ENCODE measurements at regions not wholly inside any gene's neighbourhood (a gene's known extent, or its start where the extent isn't known, plus 50 kb on each side); places are given as distances from the start of the nearest gene placed in this dataset.

- Histone ChIP-seq H3K27ac (no peak overlapping the region), H3K27me3 (ENCODE audit: insufficient read depth, low read depth, severe bottlenecking) (no peaks in the 10 kb centered on the region), H3K9me3 (ENCODE audit: severe bottlenecking) (no peaks in the 10 kb centered on the region), H3K4me3 (ENCODE audit: low read depth, low read length) (no peak overlapping the region), H3K36me3 (no peaks in the 10 kb centered on the region)
- no peak for TF ChIP-seq CTCF (IDR thresholded peaks at IDR 0.05; ENCODE audit: low read depth, low read length)
- DNase-seq, result no peak
Observed at GRCh38 chr10:53570221-53570620, 797.6 kb upstream of the MBL2 start.

GRCh38 chr10:53569455-53569854 lies 796.9 kb upstream of the MBL2 start:
- Histone ChIP-seq H3K36me3 (no peaks in the 10 kb centered on the region), H3K27ac (no peak overlapping the region), H3K4me3 (ENCODE audit: low read depth, low read length) (no peak overlapping the region), H3K9me3 (ENCODE audit: severe bottlenecking) (no peaks in the 10 kb centered on the region), H3K27me3 (ENCODE audit: insufficient read depth, low read depth, severe bottlenecking) (no peaks in the 10 kb centered on the region)
- DNase-seq, result no peak
- no peak for TF ChIP-seq CTCF (IDR thresholded peaks at IDR 0.05; ENCODE audit: low read depth, low read length)

GRCh38 chr10:53548664-53549063 lies 776.1 kb upstream of the MBL2 start:
- H3K9me3 ChIP-seq (ENCODE audit: severe bottlenecking), result no peaks in the 10 kb centered on the region
- no peaks in the 10 kb centered on the region for H3K36me3 ChIP-seq
- DNase-seq, result no peak
- H3K27ac ChIP-seq, result no peak overlapping the region
- H3K27me3 ChIP-seq (ENCODE audit: insufficient read depth, low read depth, severe bottlenecking), result no peaks in the 10 kb centered on the region
- H3K4me3 ChIP-seq (ENCODE audit: low read depth, low read length), result no peak overlapping the region
- TF ChIP-seq CTCF (IDR thresholded peaks at IDR 0.05; ENCODE audit: low read depth, low read length), result no peak

GRCh38 chr10:53547364-53547763 lies 774.8 kb upstream of the MBL2 start:
- Histone ChIP-seq H3K36me3 (no peaks in the 10 kb centered on the region), H3K27me3 (ENCODE audit: insufficient read depth, low read depth, severe bottlenecking) (no peaks in the 10 kb centered on the region), H3K9me3 (ENCODE audit: severe bottlenecking) (no peaks in the 10 kb centered on the region), H3K4me3 (ENCODE audit: low read depth, low read length) (no peak overlapping the region), H3K27ac (no peak overlapping the region)
- no peak for TF ChIP-seq CTCF (IDR thresholded peaks at IDR 0.05; ENCODE audit: low read depth, low read length)
- no peak for DNase-seq

GRCh38 chr10:53543410-53543809 lies 770.8 kb upstream of the MBL2 start:
- no peak for TF ChIP-seq CTCF (IDR thresholded peaks at IDR 0.05; ENCODE audit: low read depth, low read length)
- DNase-seq, result no peak
- H3K4me3 ChIP-seq (ENCODE audit: low read depth, low read length), result no peak overlapping the region
- no peaks in the 10 kb centered on the region for H3K36me3 ChIP-seq
- H3K9me3 ChIP-seq (ENCODE audit: severe bottlenecking), result no peaks in the 10 kb centered on the region
- H3K27me3 ChIP-seq (ENCODE audit: insufficient read depth, low read depth, severe bottlenecking), result no peaks in the 10 kb centered on the region
- H3K27ac ChIP-seq, result no peak overlapping the region

- no peaks in the 10 kb centered on the region for H3K9me3 ChIP-seq (ENCODE audit: severe bottlenecking)
- H3K36me3 ChIP-seq, result no peaks in the 10 kb centered on the region
- H3K27ac ChIP-seq, result no peak overlapping the region
- DNase-seq, result no peak
- H3K27me3 ChIP-seq (ENCODE audit: insufficient read depth, low read depth, severe bottlenecking), result no peaks in the 10 kb centered on the region
- no peak overlapping the region for H3K4me3 ChIP-seq (ENCODE audit: low read depth, low read length)
- TF ChIP-seq CTCF (IDR thresholded peaks at IDR 0.05; ENCODE audit: low read depth, low read length), result no peak
Observed at GRCh38 chr10:53537508-53537907, 764.9 kb upstream of the MBL2 start.

Data from WERI-Rb-1 (cell line).